Hippocampal formation (tissue), 2 donors: ENCODE measurements at regions not wholly inside any gene's neighbourhood (a gene's known extent, or its start where the extent isn't known, plus 50 kb on each side); places are given as distances from the start of the nearest gene placed in this dataset.
"Not testable (repeated sequence)": the region's sequence is repeated elsewhere in the genome, so short reads cannot be mapped to it uniquely, and the experiment has no call there.

Experiments
- DNase-seq, 2 donors: peaks; one replicate each; lab custom pipeline; 2025; lab: John Stamatoyannopoulos, UW

- no peak for DNase-seq
Measured at GRCh38 chr17:54494721-54495715, 405.6 kb upstream of the TOM1L1 start.

- DNase-seq: no peak
Measured at GRCh38 chr17:54505404-54505803, 395.2 kb upstream of the TOM1L1 start.

- DNase-seq: no peak
Measured at GRCh38 chr17:54518706-54519105, 381.9 kb upstream of the TOM1L1 start.

GRCh38 chr17:54521137-54521536, 379.5 kb upstream of the TOM1L1 start:
- DNase-seq: no peak

- DNase-seq: no peak
Measured at GRCh38 chr17:54524501-54524900, 376.2 kb upstream of the TOM1L1 start.

GRCh38 chr17:54527941-54528340, 372.7 kb upstream of the TOM1L1 start:
- DNase-seq: no peak

- no peak for DNase-seq
Measured at GRCh38 chr17:54530398-54530797, 370.3 kb upstream of the TOM1L1 start.

GRCh38 chr17:54536306-54536705, 364.3 kb upstream of the TOM1L1 start:
- no peak for DNase-seq

- DNase-seq: no peak
Measured at GRCh38 chr17:54537656-54538055, 363.0 kb upstream of the TOM1L1 start.

- no peak for DNase-seq
Measured at GRCh38 chr17:54544249-54544648, 356.4 kb upstream of the TOM1L1 start.

GRCh38 chr17:54559883-54560282, 340.8 kb upstream of the TOM1L1 start:
- DNase-seq: no peak

- no peak for DNase-seq
Measured at GRCh38 chr17:54608634-54609155, 292.0 kb upstream of the TOM1L1 start.

GRCh38 chr17:54620399-54620978, 280.2 kb upstream of the TOM1L1 start:
- no peak for DNase-seq

GRCh38 chr17:54623746-54624145, 276.9 kb upstream of the TOM1L1 start:
- no peak for DNase-seq

- no peak for DNase-seq
Measured at GRCh38 chr17:54626146-54626703, 274.4 kb upstream of the TOM1L1 start.

GRCh38 chr17:54639426-54639825, 261.2 kb upstream of the TOM1L1 start:
- DNase-seq: not testable (repeated sequence)

GRCh38 chr17:54662978-54663876, 237.4 kb upstream of the TOM1L1 start:
- no peak for DNase-seq

GRCh38 chr17:54666559-54666958, 234.1 kb upstream of the TOM1L1 start:
- DNase-seq: no peak

- no peak for DNase-seq
Measured at GRCh38 chr17:54678158-54678557, 222.5 kb upstream of the TOM1L1 start.

GRCh38 chr17:54680410-54680809, 220.2 kb upstream of the TOM1L1 start:
- no peak for DNase-seq

- DNase-seq: no peak
Measured at GRCh38 chr17:54694287-54694887, 206.3 kb upstream of the TOM1L1 start.
